ENCODE measurements at regions not wholly inside any gene's neighbourhood (a gene's known extent, or its start where the extent isn't known, plus 50 kb on each side); places are given as distances from the start of the nearest gene placed in this dataset.

GRCh38 chr4:12016729-12017128 lies 588.0 kb upstream of the HS3ST1 start:
- Histone ChIP-seq H3K27ac (ENCODE audit: insufficient read depth, low read length) (no peak overlapping the region), H2BK120ac (ENCODE audit: low read depth, low read length) (no peak overlapping the region), H4K91ac (ENCODE audit: insufficient read depth, low read depth, low read length) (no peak overlapping the region), H2AFZ (replicated peaks; ENCODE audit: low read length, poor library complexity) (no peak overlapping the region), H2AK9ac (replicated peaks; ENCODE audit: low read depth, low read length, poor library complexity) (no peak overlapping the region), H3K4ac (ENCODE audit: low read depth, low read length) (no peak overlapping the region), H4K5ac (ENCODE audit: low read depth, low read length) (no peak overlapping the region), H3K4me2 (ENCODE audit: low read depth, low read length) (no peak overlapping the region), H3K18ac (ENCODE audit: low read depth, low read length) (no peak overlapping the region), H3K9ac (ENCODE audit: low read depth, low read length) (no peak overlapping the region), H4K20me1 (ENCODE audit: insufficient read depth, low read length) (no peaks in the 10 kb centered on the region), H3K9me1 (ENCODE audit: insufficient read depth, low read length) (no peaks in the 10 kb centered on the region), H3K56ac (ENCODE audit: extremely low read depth, insufficient read depth, low read length) (no peak overlapping the region), H3K14ac (replicated peaks; ENCODE audit: low read depth, low read length) (no peak overlapping the region), H2AK5ac (ENCODE audit: low read depth, low read length) (no peak overlapping the region), H3K23ac (ENCODE audit: low read depth, low read length) (no peak overlapping the region), H3K79me1 (ENCODE audit: low read depth in 1 of 2, low read length in 2 of 2) (no peaks in the 10 kb centered on the region), H2BK20ac (ENCODE audit: low read depth, low read length) (no peak overlapping the region), H2BK5ac (ENCODE audit: low read depth, low read length, poor library complexity, severe bottlenecking) (no peak overlapping the region), H3K4me1 (ENCODE audit: control insufficient read depth, insufficient read depth, low read length) (no peaks in the 10 kb centered on the region), H4K8ac (ENCODE audit: low read depth in 2 of 2, low read length in 2 of 2) (no peak overlapping the region), H3K9me3 (ENCODE audit: control insufficient read depth, insufficient read depth, low read length) (peaks cover 8% of the 10 kb centered on the region), H3K27me3 (ENCODE audit: control insufficient read depth, insufficient read depth, low read length) (no peaks in the 10 kb centered on the region), H2BK15ac (ENCODE audit: low read depth, low read length) (no peak overlapping the region), H3K36me3 (ENCODE audit: control insufficient read depth, insufficient read depth, low read length) (no peaks in the 10 kb centered on the region), H3K4me3 (ENCODE audit: insufficient read depth, low read depth, low read length) (no peak overlapping the region)
- DNase-seq, result no peak
- WGBS, 2 experiments (ENCODE audit: extremely low coverage in 2 of 2, insufficient read length in 1 of 2), result no CpG with 5 or more reads among the region's 1 CpG
- ATAC-seq (ENCODE audit: low read depth), result no peak
- in situ Hi-C loops (cut with MboI; ENCODE audit: low sequenced_read_pairs), result no loop called here
- CTCF ChIA-PET, result no interaction called here
- POLR2A ChIA-PET (ENCODE audit: unreplicated experiment), result no interaction called here
- dilution Hi-C loops (cut with HindIII; ENCODE audit: low sequenced_read_pairs, unreplicated experiment), result no loop called here
- TF ChIP-seq SMC3 (IDR thresholded peaks at IDR 0.05; ENCODE audit: low read depth, low read length), result no peak
- no peak for TF ChIP-seq MAFK (IDR thresholded peaks at IDR 0.05; ENCODE audit: low read depth, low read length)
- TF ChIP-seq POLR2A (IDR thresholded peaks at IDR 0.05; ENCODE audit: low read depth, low read length), result no peak
- TF ChIP-seq CEBPB (IDR thresholded peaks at IDR 0.05; ENCODE audit: low read depth, low read length), result no peak
- TF ChIP-seq, protein P1, sequence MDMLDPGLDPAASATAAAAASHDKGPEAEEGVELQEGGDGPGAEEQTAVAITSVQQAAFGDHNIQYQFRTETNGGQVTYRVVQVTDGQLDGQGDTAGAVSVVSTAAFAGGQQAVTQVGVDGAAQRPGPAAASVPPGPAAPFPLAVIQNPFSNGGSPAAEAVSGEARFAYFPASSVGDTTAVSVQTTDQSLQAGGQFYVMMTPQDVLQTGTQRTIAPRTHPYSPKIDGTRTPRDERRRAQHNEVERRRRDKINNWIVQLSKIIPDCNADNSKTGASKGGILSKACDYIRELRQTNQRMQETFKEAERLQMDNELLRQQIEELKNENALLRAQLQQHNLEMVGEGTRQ (IDR thresholded peaks at IDR 0.05; ENCODE audit: low read depth, low read length), result no peak
- no peak for TF ChIP-seq RCOR1 (IDR thresholded peaks at IDR 0.05; ENCODE audit: insufficient replicate concordance, low read length)
- no peak for TF ChIP-seq NFE2L2 (IDR thresholded peaks at IDR 0.05; ENCODE audit: low read depth, low read length)
- TF ChIP-seq FOS (IDR thresholded peaks at IDR 0.05; ENCODE audit: low read depth, low read length), result no peak
- no peak for TF ChIP-seq CTCF (conservative IDR thresholded peaks at IDR 0.05; ENCODE audit: low read depth, low read length)
- TF ChIP-seq RFX5 (IDR thresholded peaks at IDR 0.05; ENCODE audit: low read depth, low read length), result no peak
- TF ChIP-seq MXI1 (IDR thresholded peaks at IDR 0.05; ENCODE audit: borderline replicate concordance, low read depth, low read length), result no peak
- no peak for TF ChIP-seq CHD1 (IDR thresholded peaks at IDR 0.05; ENCODE audit: low read depth, low read length)
- TF ChIP-seq ELK1 (IDR thresholded peaks at IDR 0.05; ENCODE audit: borderline replicate concordance, low read depth, low read length), result no peak
- TF ChIP-seq MAZ (IDR thresholded peaks at IDR 0.05; ENCODE audit: borderline replicate concordance, low read depth, low read length), result no peak
- TF ChIP-seq RAD21 (IDR thresholded peaks at IDR 0.05; ENCODE audit: low read length), result no peak
- no peak for TF ChIP-seq BHLHE40 (IDR thresholded peaks at IDR 0.05; ENCODE audit: low read depth, low read length)
- no TSS peak for BruUV-seq (replicated peaks)
- intact Hi-C loops (cut with micrococcal nuclease), result no loop called here
